ENCODE measurements at regions not wholly inside any gene's neighbourhood (a gene's known extent, or its start where the extent isn't known, plus 50 kb on each side); places are given as distances from the start of the nearest gene placed in this dataset.
"Not testable (repeated sequence)": the region's sequence is repeated elsewhere in the genome, so short reads cannot be mapped to it uniquely, and the experiment has no call there.

GRCh38 chr14:105853089-105853906, 326.9 kb downstream of the TMEM121 start:
- DNase-seq: no peak

GRCh38 chr14:105853907-105854599, 327.7 kb downstream of the TMEM121 start:
- DNase-seq: no peak

- no peak for DNase-seq
Measured at GRCh38 chr14:105854600-105855245, 328.3 kb downstream of the TMEM121 start.

- no peak for DNase-seq
Measured at GRCh38 chr14:105855246-105855892, 329.0 kb downstream of the TMEM121 start.

- DNase-seq: no peak
Measured at GRCh38 chr14:105855893-105856675, 329.7 kb downstream of the TMEM121 start.

GRCh38 chr14:105856676-105857219, 330.4 kb downstream of the TMEM121 start:
- DNase-seq: no peak

GRCh38 chr14:105857220-105857825, 330.9 kb downstream of the TMEM121 start:
- DNase-seq: no peak

GRCh38 chr14:105857826-105858675, 331.7 kb downstream of the TMEM121 start:
- DNase-seq: no peak

GRCh38 chr14:105858676-105859025, 332.3 kb downstream of the TMEM121 start:
- DNase-seq: no peak

GRCh38 chr14:105859073-105859716, 332.8 kb downstream of the TMEM121 start:
- DNase-seq: not testable (repeated sequence)

GRCh38 chr14:105859717-105860614, 333.6 kb downstream of the TMEM121 start:
- no peak for DNase-seq

- no peak for DNase-seq
Measured at GRCh38 chr14:105860615-105861580, 334.5 kb downstream of the TMEM121 start.

- DNase-seq: peak; percentile 66
Measured at GRCh38 chr14:105861985-105862465, 335.6 kb downstream of the TMEM121 start.

GRCh38 chr14:105862581-105863239, 336.3 kb downstream of the TMEM121 start:
- no peak for DNase-seq

- no peak for DNase-seq
Measured at GRCh38 chr14:105863296-105864108, 337.1 kb downstream of the TMEM121 start.

- DNase-seq: no peak
Measured at GRCh38 chr14:105864116-105864515, 337.7 kb downstream of the TMEM121 start.
